ENCODE measurements at regions not wholly inside any gene's neighbourhood (a gene's known extent, or its start where the extent isn't known, plus 50 kb on each side); places are given as distances from the start of the nearest gene placed in this dataset.

- no peaks in the 10 kb centered on the region for H3K9me3 ChIP-seq (ENCODE audit: control insufficient read depth in 2 of 2, insufficient read depth in 1 of 2, low read length in 1 of 2)
- no peaks in the 10 kb centered on the region for H3K36me3 ChIP-seq (ENCODE audit: control insufficient read depth in 2 of 2, insufficient read depth in 2 of 2, low read length in 1 of 2)
- no peak for DNase-seq (ENCODE audit: low read depth in 6 of 9, low spot score in 9 of 9)
- 92% methylated on average over 6 of the region's 6 CpGs for WGBS
- no peak overlapping the region for H3K4me3 ChIP-seq (ENCODE audit: low read length in 2 of 2)
- no peaks in the 10 kb centered on the region for H3K27me3 ChIP-seq (ENCODE audit: control insufficient read depth in 2 of 2, insufficient read depth in 1 of 2, low read length in 1 of 2)
- H3K27ac ChIP-seq (ENCODE audit: low read depth in 1 of 2, low read length in 1 of 2): no peak overlapping the region
- no peaks in the 10 kb centered on the region for H3K4me1 ChIP-seq (ENCODE audit: control insufficient read depth in 2 of 2, insufficient read depth in 2 of 2, low read length in 2 of 2)
Observed at GRCh38 chr6:139587469-139587868, 213.0 kb upstream of the CITED2 start.

GRCh38 chr6:139586273-139586672 is 211.8 kb upstream of the CITED2 start:
- DNase-seq (ENCODE audit: low read depth in 6 of 9, low spot score in 9 of 9): no peak
- no peaks in the 10 kb centered on the region for H3K4me1 ChIP-seq (ENCODE audit: control insufficient read depth in 2 of 2, insufficient read depth in 2 of 2, low read length in 2 of 2)
- H3K9me3 ChIP-seq (ENCODE audit: control insufficient read depth in 2 of 2, insufficient read depth in 1 of 2, low read length in 1 of 2): no peaks in the 10 kb centered on the region
- H3K27ac ChIP-seq (ENCODE audit: low read depth in 1 of 2, low read length in 1 of 2): no peak overlapping the region
- H3K27me3 ChIP-seq (ENCODE audit: control insufficient read depth in 2 of 2, insufficient read depth in 1 of 2, low read length in 1 of 2): no peaks in the 10 kb centered on the region
- H3K4me3 ChIP-seq (ENCODE audit: low read length in 2 of 2): no peak overlapping the region
- 97% methylated on average over 3 of the region's 3 CpGs for WGBS
- H3K36me3 ChIP-seq (ENCODE audit: control insufficient read depth in 2 of 2, insufficient read depth in 2 of 2, low read length in 1 of 2): no peaks in the 10 kb centered on the region

GRCh38 chr6:139584599-139584998 is 210.2 kb upstream of the CITED2 start:
- H3K27me3 ChIP-seq (ENCODE audit: control insufficient read depth in 2 of 2, insufficient read depth in 1 of 2, low read length in 1 of 2): no peaks in the 10 kb centered on the region
- peaks cover 2 to 11% of the 10 kb centered on the region in 2 donors for H3K4me1 ChIP-seq (ENCODE audit: control insufficient read depth in 2 of 2, insufficient read depth in 2 of 2, low read length in 2 of 2)
- H3K36me3 ChIP-seq (ENCODE audit: control insufficient read depth in 2 of 2, insufficient read depth in 2 of 2, low read length in 1 of 2): no peaks in the 10 kb centered on the region
- H3K4me3 ChIP-seq (ENCODE audit: low read length in 2 of 2): no peak overlapping the region
- H3K27ac ChIP-seq (ENCODE audit: low read depth in 1 of 2, low read length in 1 of 2): no peak overlapping the region
- 98% methylated on average over 1 of the region's 1 CpG for WGBS
- DNase-seq (ENCODE audit: low read depth in 6 of 9, low spot score in 9 of 9): no peak
- no peaks in the 10 kb centered on the region for H3K9me3 ChIP-seq (ENCODE audit: control insufficient read depth in 2 of 2, insufficient read depth in 1 of 2, low read length in 1 of 2)

GRCh38 chr6:139583420-139583819 is 209.0 kb upstream of the CITED2 start:
- no peaks in the 10 kb centered on the region for H3K36me3 ChIP-seq (ENCODE audit: control insufficient read depth in 2 of 2, insufficient read depth in 2 of 2, low read length in 1 of 2)
- WGBS: 98% methylated on average over 3 of the region's 3 CpGs
- no peak for DNase-seq (ENCODE audit: low read depth in 6 of 9, low spot score in 9 of 9)
- no peaks in the 10 kb centered on the region for H3K27me3 ChIP-seq (ENCODE audit: control insufficient read depth in 2 of 2, insufficient read depth in 1 of 2, low read length in 1 of 2)
- no peak overlapping the region for H3K27ac ChIP-seq (ENCODE audit: low read depth in 1 of 2, low read length in 1 of 2)
- no peak overlapping the region for H3K4me3 ChIP-seq (ENCODE audit: low read length in 2 of 2)
- H3K4me1 ChIP-seq (ENCODE audit: control insufficient read depth in 2 of 2, insufficient read depth in 2 of 2, low read length in 2 of 2): peaks cover 2 to 11% of the 10 kb centered on the region in 2 donors
- no peaks in the 10 kb centered on the region for H3K9me3 ChIP-seq (ENCODE audit: control insufficient read depth in 2 of 2, insufficient read depth in 1 of 2, low read length in 1 of 2)

- no peak for DNase-seq (ENCODE audit: low read depth in 6 of 9, low spot score in 9 of 9)
- H3K36me3 ChIP-seq (ENCODE audit: control insufficient read depth in 2 of 2, insufficient read depth in 2 of 2, low read length in 1 of 2): no peaks in the 10 kb centered on the region
- no peak overlapping the region for H3K4me3 ChIP-seq (ENCODE audit: low read length in 2 of 2)
- no peaks in the 10 kb centered on the region for H3K9me3 ChIP-seq (ENCODE audit: control insufficient read depth in 2 of 2, insufficient read depth in 1 of 2, low read length in 1 of 2)
- H3K27me3 ChIP-seq (ENCODE audit: control insufficient read depth in 2 of 2, insufficient read depth in 1 of 2, low read length in 1 of 2): no peaks in the 10 kb centered on the region
- H3K27ac ChIP-seq (ENCODE audit: low read depth in 1 of 2, low read length in 1 of 2): no peak overlapping the region
- H3K4me1 ChIP-seq (ENCODE audit: control insufficient read depth in 2 of 2, insufficient read depth in 2 of 2, low read length in 2 of 2): peaks cover 2 to 11% of the 10 kb centered on the region in 2 donors
- WGBS: 98% methylated on average over 2 of the region's 2 CpGs
Observed at GRCh38 chr6:139582956-139583355, 208.5 kb upstream of the CITED2 start.

GRCh38 chr6:139581485-139581865 is 207.0 kb upstream of the CITED2 start:
- no peaks in the 10 kb centered on the region for H3K27me3 ChIP-seq (ENCODE audit: control insufficient read depth in 2 of 2, insufficient read depth in 1 of 2, low read length in 1 of 2)
- no peaks in the 10 kb centered on the region for H3K9me3 ChIP-seq (ENCODE audit: control insufficient read depth in 2 of 2, insufficient read depth in 1 of 2, low read length in 1 of 2)
- no peaks in the 10 kb centered on the region for H3K36me3 ChIP-seq (ENCODE audit: control insufficient read depth in 2 of 2, insufficient read depth in 2 of 2, low read length in 1 of 2)
- no peak overlapping the region for H3K4me3 ChIP-seq (ENCODE audit: low read length in 2 of 2)
- peaks cover 2 to 11% of the 10 kb centered on the region in 2 donors for H3K4me1 ChIP-seq (ENCODE audit: control insufficient read depth in 2 of 2, insufficient read depth in 2 of 2, low read length in 2 of 2)
- no peak for DNase-seq (ENCODE audit: low read depth in 6 of 9, low spot score in 9 of 9)
- H3K27ac ChIP-seq (ENCODE audit: low read depth in 1 of 2, low read length in 1 of 2): no peak overlapping the region

- Histone ChIP-seq H3K4me3 (ENCODE audit: low read length in 2 of 2) (no peak overlapping the region), H3K4me1 (ENCODE audit: control insufficient read depth in 2 of 2, insufficient read depth in 2 of 2, low read length in 2 of 2) (peaks cover 2 to 11% of the 10 kb centered on the region in 2 donors), H3K27me3 (ENCODE audit: control insufficient read depth in 2 of 2, insufficient read depth in 1 of 2, low read length in 1 of 2) (no peaks in the 10 kb centered on the region), H3K36me3 (ENCODE audit: control insufficient read depth in 2 of 2, insufficient read depth in 2 of 2, low read length in 1 of 2) (no peaks in the 10 kb centered on the region), H3K27ac (ENCODE audit: low read depth in 1 of 2, low read length in 1 of 2) (no peak overlapping the region), H3K9me3 (ENCODE audit: control insufficient read depth in 2 of 2, insufficient read depth in 1 of 2, low read length in 1 of 2) (no peaks in the 10 kb centered on the region)
- peak in 7 of 9 donors; percentile 9 to 66 (median 24) for DNase-seq (ENCODE audit: low read depth in 6 of 9, low spot score in 9 of 9)
- WGBS: 73% methylated on average over 9 of the region's 9 CpGs
Observed at GRCh38 chr6:139580592-139581484, 206.4 kb upstream of the CITED2 start.

GRCh38 chr6:139577763-139578604 is 203.5 kb upstream of the CITED2 start:
- Histone ChIP-seq H3K4me3 (ENCODE audit: low read length in 2 of 2) (no peak overlapping the region), H3K27ac (ENCODE audit: low read depth in 1 of 2, low read length in 1 of 2) (no peak overlapping the region), H3K9me3 (ENCODE audit: control insufficient read depth in 2 of 2, insufficient read depth in 1 of 2, low read length in 1 of 2) (no peaks in the 10 kb centered on the region), H3K27me3 (ENCODE audit: control insufficient read depth in 2 of 2, insufficient read depth in 1 of 2, low read length in 1 of 2) (no peaks in the 10 kb centered on the region), H3K36me3 (ENCODE audit: control insufficient read depth in 2 of 2, insufficient read depth in 2 of 2, low read length in 1 of 2) (no peaks in the 10 kb centered on the region), H3K4me1 (ENCODE audit: control insufficient read depth in 2 of 2, insufficient read depth in 2 of 2, low read length in 2 of 2) (peaks cover 2 to 11% of the 10 kb centered on the region in 2 donors)
- 90% methylated on average over 7 of the region's 7 CpGs for WGBS
- DNase-seq (ENCODE audit: low read depth in 6 of 9, low spot score in 9 of 9): no peak

- H3K4me3 ChIP-seq (ENCODE audit: low read length in 2 of 2): no peak overlapping the region
- H3K27me3 ChIP-seq (ENCODE audit: control insufficient read depth in 2 of 2, insufficient read depth in 1 of 2, low read length in 1 of 2): no peaks in the 10 kb centered on the region
- no peaks in the 10 kb centered on the region for H3K9me3 ChIP-seq (ENCODE audit: control insufficient read depth in 2 of 2, insufficient read depth in 1 of 2, low read length in 1 of 2)
- DNase-seq (ENCODE audit: low read depth in 6 of 9, low spot score in 9 of 9): no peak
- H3K27ac ChIP-seq (ENCODE audit: low read depth in 1 of 2, low read length in 1 of 2): no peak overlapping the region
- no peaks in the 10 kb centered on the region for H3K36me3 ChIP-seq (ENCODE audit: control insufficient read depth in 2 of 2, insufficient read depth in 2 of 2, low read length in 1 of 2)
- 96% methylated on average over 5 of the region's 5 CpGs for WGBS
- H3K4me1 ChIP-seq (ENCODE audit: control insufficient read depth in 2 of 2, insufficient read depth in 2 of 2, low read length in 2 of 2): peaks cover 2 to 11% of the 10 kb centered on the region in 2 donors
Observed at GRCh38 chr6:139577124-139577762, 202.8 kb upstream of the CITED2 start.

All from thymus (tissue), 11 donors.